IMR-90 (cell line): ENCODE measurements at regions not wholly inside any gene's neighbourhood (a gene's known extent, or its start where the extent isn't known, plus 50 kb on each side); places are given as distances from the start of the nearest gene placed in this dataset.

Experiments
- ATAC-seq: fragments of 200-7000 bp; cut with Tn5 transposase; 2 replicates; pipeline ENCODE4 v1.9.1; 2020; ENCODE audit warnings: low read depth, mild to moderate bottlenecking, moderate library complexity
- BruUV-seq: library from RNA; stranded (reverse); fragments of 400-500 nt; replicated peaks from 2 replicates; lab custom pipeline; 2021; lab: Mats Ljungman, UMichigan
- CTCF ChIA-PET: fragments of 300-600 bp; formaldehyde crosslinking; extraction: SDS; loops from one replicate; lab custom pipeline; 2021; ENCODE audit warnings: antibody characterized with exemption; lab: Yijun Ruan, JAX
- POLR2A ChIA-PET: fragments of 300-600 bp; sonication (Branson Sonifier 250); formaldehyde crosslinking; loops from one replicate; lab custom pipeline; 2022; ENCODE audit warnings: antibody characterized with exemption; ENCODE audit not compliant: unreplicated experiment; lab: Charles Lee
- DNase-seq: peaks from one replicate; pipeline ENCODE4 v3.0.0; 2013
- H2AFZ ChIP-seq: replicated peaks from 2 replicates; pipeline ENCODE3; 2013; ENCODE audit warnings: low read length, mild to moderate bottlenecking; ENCODE audit not compliant: poor library complexity
- H2AK5ac ChIP-seq: 2 replicates; pipeline ENCODE4 v1.6.1; 2013; ENCODE audit warnings: low read depth, low read length, inconsistent platforms
- H2AK9ac ChIP-seq: replicated peaks from 2 replicates; pipeline ENCODE3; 2013; ENCODE audit warnings: mild to moderate bottlenecking, low read depth, low read length, moderate library complexity; ENCODE audit not compliant: poor library complexity
- H2BK120ac ChIP-seq: 2 replicates; pipeline ENCODE4 v1.6.1; 2013; ENCODE audit warnings: low read depth, low read length, inconsistent platforms
- H2BK15ac ChIP-seq: 3 replicates; pipeline ENCODE4 v1.6.1; 2013; ENCODE audit warnings: low read depth, low read length, inconsistent platforms
- H2BK20ac ChIP-seq: 2 replicates; pipeline ENCODE4 v1.6.1; 2013; ENCODE audit warnings: low read depth, mild to moderate bottlenecking, inconsistent platforms, low read length, moderate library complexity
- H2BK5ac ChIP-seq: 2 replicates; pipeline ENCODE4 v1.6.1; 2013; ENCODE audit warnings: mild to moderate bottlenecking, low read depth, low read length, inconsistent platforms; ENCODE audit not compliant: poor library complexity, severe bottlenecking
- H3K14ac ChIP-seq: replicated peaks from 2 replicates; pipeline ENCODE4 v1.6.1; 2013; ENCODE audit warnings: low read depth, low read length, inconsistent platforms
- H3K18ac ChIP-seq: 2 replicates; pipeline ENCODE4 v1.6.1; 2013; ENCODE audit warnings: low read depth, low read length, control low read depth
- H3K23ac ChIP-seq: 2 replicates; pipeline ENCODE4 v1.6.1; 2013; ENCODE audit warnings: low read depth, low read length, inconsistent platforms
- H3K27ac ChIP-seq: 2 replicates; pipeline ENCODE4 v1.5.1; 2013; ENCODE audit warnings: mild to moderate bottlenecking, control low read depth, low read length; ENCODE audit not compliant: insufficient read depth
- H3K27me3 ChIP-seq: 2 replicates; pipeline ENCODE4 v1.6.1; 2013; ENCODE audit warnings: low read length; ENCODE audit not compliant: control insufficient read depth, insufficient read depth
- H3K36me3 ChIP-seq: 2 replicates; pipeline ENCODE4 v1.6.1; 2013; ENCODE audit warnings: low read length, mixed read lengths; ENCODE audit not compliant: control insufficient read depth, insufficient read depth
- H3K4ac ChIP-seq: 2 replicates; pipeline ENCODE4 v1.6.1; 2013; ENCODE audit warnings: low read depth, low read length, inconsistent platforms
- H3K4me1 ChIP-seq: 2 replicates; pipeline ENCODE4 v1.6.1; 2013; ENCODE audit warnings: low read length, mixed read lengths; ENCODE audit not compliant: control insufficient read depth, insufficient read depth
- H3K4me2 ChIP-seq: 2 replicates; pipeline ENCODE4 v1.6.1; 2013; ENCODE audit warnings: low read depth, mild to moderate bottlenecking, control low read depth, low read length, moderate library complexity
- H3K4me3 ChIP-seq: 2 replicates; pipeline ENCODE4 v1.5.1; 2013; ENCODE audit warnings: low read depth, mild to moderate bottlenecking, control low read depth, low read length, moderate library complexity; ENCODE audit not compliant: insufficient read depth
- H3K56ac ChIP-seq: 2 replicates; pipeline ENCODE4 v1.6.1; 2013; ENCODE audit warnings: low read length, inconsistent platforms; ENCODE audit not compliant: insufficient read depth; ENCODE audit errors: extremely low read depth
- H3K79me1 ChIP-seq, 2 experiments: 2 replicates each; pipeline ENCODE4 v1.6.1; 2013; ENCODE audit warnings: low read length in 2 of 2, inconsistent platforms in 1 of 2, low read depth in 1 of 2
- H3K9ac ChIP-seq: 2 replicates; pipeline ENCODE4 v1.6.1; 2013; ENCODE audit warnings: low read depth, low read length, control low read depth
- H3K9me1 ChIP-seq: 2 replicates; pipeline ENCODE4 v1.6.1; 2013; ENCODE audit warnings: low read length, inconsistent platforms; ENCODE audit not compliant: insufficient read depth
- H3K9me3 ChIP-seq: 2 replicates; pipeline ENCODE4 v1.6.1; 2013; ENCODE audit warnings: low read length; ENCODE audit not compliant: control insufficient read depth, insufficient read depth
- H4K20me1 ChIP-seq: 2 replicates; pipeline ENCODE4 v1.6.1; 2013; ENCODE audit warnings: low read length, inconsistent platforms; ENCODE audit not compliant: insufficient read depth
- H4K5ac ChIP-seq: 2 replicates; pipeline ENCODE4 v1.6.1; 2013; ENCODE audit warnings: mild to moderate bottlenecking, low read depth, low read length, control low read depth
- H4K8ac ChIP-seq, 2 experiments: 2 replicates each; pipeline ENCODE4 v1.6.1; 2013; ENCODE audit warnings: low read depth in 2 of 2, low read length in 2 of 2, control low read depth in 1 of 2, inconsistent platforms in 1 of 2
- H4K91ac ChIP-seq: 2 replicates; pipeline ENCODE4 v1.6.1; 2013; ENCODE audit warnings: low read depth, low read length, inconsistent platforms; ENCODE audit not compliant: insufficient read depth
- MAZ ChIP-seq: IDR thresholded peaks from 2 replicates; pipeline ENCODE4 v1.6.1; 2012; ENCODE audit warnings: low read depth, mild to moderate bottlenecking, low read length, improper control_type of control experiment, moderate library complexity, borderline replicate concordance
- RCOR1 ChIP-seq: IDR thresholded peaks from 2 replicates; pipeline ENCODE4 v1.6.1; 2012; ENCODE audit warnings: mild to moderate bottlenecking, low read length, improper control_type of control experiment; ENCODE audit not compliant: insufficient replicate concordance
- WGBS, 2 experiments: methylation state at CpG; one replicate each; pipeline versions ENCODE4 v1.1.5 to v1.1.7; 2013; ENCODE audit warnings: missing lambda C conversion rate in 2 of 2; ENCODE audit not compliant: insufficient read length in 1 of 2; ENCODE audit errors: extremely low coverage in 2 of 2; 5-methylcytosine and 5-hydroxymethylcytosine counted together
- dilution Hi-C: fragments of 300-500 bp; cut with HindIII; formaldehyde crosslinking; loops from one replicate; pipeline ENCODE4 v1.14.3; 2018; ENCODE audit warnings: low sequenced_read_pairs; ENCODE audit not compliant: unreplicated experiment
- in situ Hi-C: fragments of 300-500 bp; cut with MboI; formaldehyde crosslinking; loops from 3 replicates; pipeline ENCODE4 v1.14.3; 2019; ENCODE audit warnings: low sequenced_read_pairs, inconsistent platforms, mixed read lengths
- intact Hi-C: fragments of 100-400 bp; cut with micrococcal nuclease; formaldehyde crosslinking; loops from 2 replicates; pipeline ENCODE4 v1.10.0; 2022

- Histone ChIP-seq H3K56ac (no peak overlapping the region), H3K14ac (no peak overlapping the region), H3K79me1 (no peaks in the 10 kb centered on the region), H3K27ac (no peak overlapping the region), H2BK5ac (no peak overlapping the region), H2AK9ac (no peak overlapping the region), H2BK120ac (no peak overlapping the region), H4K5ac (no peak overlapping the region), H3K23ac (no peak overlapping the region), H4K20me1 (no peaks in the 10 kb centered on the region), H3K36me3 (no peaks in the 10 kb centered on the region), H2AFZ (no peak overlapping the region), H2AK5ac (no peak overlapping the region), H3K9me3 (no peaks in the 10 kb centered on the region), H3K4ac (no peak overlapping the region), H3K4me3 (no peak overlapping the region), H2BK15ac (no peak overlapping the region), H4K8ac (no peak overlapping the region), H4K91ac (no peak overlapping the region), H3K18ac (no peak overlapping the region), H3K4me2 (no peak overlapping the region), H3K9ac (no peak overlapping the region), H3K27me3 (peaks cover 24% of the 10 kb centered on the region; the same call in 1 of the 2 replicates), H3K4me1 (no peaks in the 10 kb centered on the region), H2BK20ac (no peak overlapping the region), H3K9me1 (no peaks in the 10 kb centered on the region)
- ChIA-PET CTCF (no interaction called here), POLR2A (no interaction called here)
- TF ChIP-seq RCOR1 (no peak), MAZ (no peak)
- ATAC-seq, result no peak
- BruUV-seq, result no TSS peak
- intact Hi-C loops, result no loop called here
- no peak for DNase-seq
- WGBS, 2 experiments, result 48% methylated on average over 9 of the region's 21 CpGs; no CpG with 5 or more reads in 1 of the 2 experiments
- dilution Hi-C loops, result no loop called here
- in situ Hi-C loops, result no loop called here
Measured at GRCh38 chr17:79164913-79165695, 90.5 kb downstream of the ENGASE start.
